Gastrocnemius medialis (tissue), 4 donors: ENCODE measurements at regions not wholly inside any gene's neighbourhood (a gene's known extent, or its start where the extent isn't known, plus 50 kb on each side); places are given as distances from the start of the nearest gene placed in this dataset.

Source experiments
- CTCF ChIP-seq, 5 experiments: fragments of 450-650 bp in 3 of 5; fragments of 200-600 bp in 2 of 5; sonication (generic) in 2 of 5; IDR thresholded peaks in 4 of 5; conservative IDR thresholded peaks in 1 of 5; 1 replicate in 4 of 5; 2 replicates in 1 of 5; pipeline ENCODE4 v1.5.1; 2016 to 2019; ENCODE audit warnings: antibody characterized with exemption in 5 of 5, mild to moderate bottlenecking in 3 of 5, moderate library complexity in 3 of 5
- POLR2A ChIP-seq, 2 donors: fragments of 450-650 bp; IDR thresholded peaks; one replicate each; pipeline ENCODE4 v1.6.1; 2017; ENCODE audit warnings: antibody characterized with exemption in 2 of 2, mild to moderate bottlenecking in 2 of 2, moderate library complexity in 2 of 2

DNA sequence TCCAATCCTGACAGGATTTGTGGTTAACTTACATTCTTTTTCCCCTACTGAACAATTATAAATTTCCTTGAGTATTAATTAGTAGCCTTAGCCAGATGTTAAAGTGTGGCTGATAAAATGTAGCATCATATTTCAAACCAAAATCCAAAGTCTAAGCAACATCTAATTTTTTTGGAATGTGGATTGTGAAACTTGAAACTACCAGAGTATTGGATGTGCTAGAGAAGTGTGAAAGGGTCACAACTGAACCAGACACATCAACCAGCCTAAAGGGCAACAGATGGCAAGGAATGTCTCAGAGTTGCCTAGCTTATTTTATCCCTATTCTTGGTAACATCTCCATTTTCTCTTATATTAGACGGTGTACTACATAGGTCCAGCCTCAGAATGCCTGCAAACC is 153.1 kb upstream of the DCN start:
- TF ChIP-seq CTCF (IDR thresholded peaks at IDR 0.05 in 4 of 5, conservative IDR thresholded peaks at IDR 0.05 in 1 of 5) (no peak), POLR2A (IDR thresholded peaks at IDR 0.05) (no peak)
